ENCODE measurements at regions not wholly inside any gene's neighbourhood (a gene's known extent, or its start where the extent isn't known, plus 50 kb on each side); places are given as distances from the start of the nearest gene placed in this dataset.

- Mint-ChIP-seq H3K4me1 (ENCODE audit: unreplicated experiment) (peaks cover 4% of the 10 kb centered on the region), H3K4me3 (no peak overlapping the region), H3K9me3 (peaks cover 19% of the 10 kb centered on the region), H3K36me3 (no peaks in the 10 kb centered on the region), H3K27ac (no peak overlapping the region), H3K27me3 (no peaks in the 10 kb centered on the region)
- no peak for DNase-seq (ENCODE audit: extremely low spot score, unreplicated experiment)
- no peak for TF ChIP-seq CTCF (conservative IDR thresholded peaks at IDR 0.05)
Observed at GRCh38 chr1:187634940-187635339, 806.2 kb downstream of the PLA2G4A start.

- no peak for TF ChIP-seq CTCF (conservative IDR thresholded peaks at IDR 0.05)
- Mint-ChIP-seq H3K9me3 (peaks cover 19% of the 10 kb centered on the region), H3K27ac (no peak overlapping the region), H3K27me3 (no peaks in the 10 kb centered on the region), H3K4me3 (no peak overlapping the region), H3K4me1 (ENCODE audit: unreplicated experiment) (peaks cover 4% of the 10 kb centered on the region), H3K36me3 (no peaks in the 10 kb centered on the region)
- DNase-seq (ENCODE audit: extremely low spot score, unreplicated experiment) = no peak
Observed at GRCh38 chr1:187638733-187639434, 810.1 kb downstream of the PLA2G4A start.

- H3K4me3 Mint-ChIP-seq = no peak overlapping the region
- H3K36me3 Mint-ChIP-seq = no peaks in the 10 kb centered on the region
- peaks cover 19% of the 10 kb centered on the region for H3K9me3 Mint-ChIP-seq
- peaks cover 4% of the 10 kb centered on the region for H3K4me1 Mint-ChIP-seq (ENCODE audit: unreplicated experiment)
- DNase-seq (ENCODE audit: extremely low spot score, unreplicated experiment) = no peak
- no peak overlapping the region for H3K27ac Mint-ChIP-seq
- H3K27me3 Mint-ChIP-seq = no peaks in the 10 kb centered on the region
- TF ChIP-seq CTCF (conservative IDR thresholded peaks at IDR 0.05) = no peak
Observed at GRCh38 chr1:187641015-187641414, 812.3 kb downstream of the PLA2G4A start.

- no peak for DNase-seq (ENCODE audit: extremely low spot score, unreplicated experiment)
- H3K36me3 Mint-ChIP-seq = no peaks in the 10 kb centered on the region
- H3K27me3 Mint-ChIP-seq = no peaks in the 10 kb centered on the region
- TF ChIP-seq CTCF (conservative IDR thresholded peaks at IDR 0.05) = no peak
- no peak overlapping the region for H3K27ac Mint-ChIP-seq
- H3K9me3 Mint-ChIP-seq = peaks cover 17% of the 10 kb centered on the region
- no peak overlapping the region for H3K4me3 Mint-ChIP-seq
- H3K4me1 Mint-ChIP-seq (ENCODE audit: unreplicated experiment) = peaks cover 4% of the 10 kb centered on the region
Observed at GRCh38 chr1:187641463-187641862, 812.7 kb downstream of the PLA2G4A start.

- DNase-seq (ENCODE audit: extremely low spot score, unreplicated experiment) = no peak
- TF ChIP-seq CTCF (conservative IDR thresholded peaks at IDR 0.05) = no peak
- Mint-ChIP-seq H3K27ac (no peak overlapping the region), H3K9me3 (peaks cover 13% of the 10 kb centered on the region), H3K27me3 (no peaks in the 10 kb centered on the region), H3K4me1 (ENCODE audit: unreplicated experiment) (peaks cover 4% of the 10 kb centered on the region), H3K36me3 (no peaks in the 10 kb centered on the region), H3K4me3 (no peak overlapping the region)
Observed at GRCh38 chr1:187641907-187642306, 813.2 kb downstream of the PLA2G4A start.

All from type B pancreatic cell (in vitro differentiated cells).